Left colon (tissue), 2 donors: ENCODE measurements at regions not wholly inside any gene's neighbourhood (a gene's known extent, or its start where the extent isn't known, plus 50 kb on each side); places are given as distances from the start of the nearest gene placed in this dataset.

Source experiments
- ATAC-seq: fragments of 200-7000 bp; cut with Tn5 transposase; one replicate; pipeline ENCODE4 v1.9.1; 2020; ENCODE audit warnings: mild to moderate bottlenecking, moderate library complexity
- DNase-seq, 2 donors: peaks; one replicate each; pipeline ENCODE4 v3.0.0-alpha.2; 2020
- intact Hi-C, 2 donors: fragments of 100-400 bp; cut with DNase I in 1 of 2; cut with micrococcal nuclease in 1 of 2; formaldehyde crosslinking; loops; one replicate each; pipeline versions ENCODE4 v1.11.2 to v1.14.0; 2022; cut with DNase I, micrococcal nuclease
- donor health status: DM: no; HTN: no; CAD: no.
- donor health status: DM: yes; HTN: yes; CAD: no.

DNA sequence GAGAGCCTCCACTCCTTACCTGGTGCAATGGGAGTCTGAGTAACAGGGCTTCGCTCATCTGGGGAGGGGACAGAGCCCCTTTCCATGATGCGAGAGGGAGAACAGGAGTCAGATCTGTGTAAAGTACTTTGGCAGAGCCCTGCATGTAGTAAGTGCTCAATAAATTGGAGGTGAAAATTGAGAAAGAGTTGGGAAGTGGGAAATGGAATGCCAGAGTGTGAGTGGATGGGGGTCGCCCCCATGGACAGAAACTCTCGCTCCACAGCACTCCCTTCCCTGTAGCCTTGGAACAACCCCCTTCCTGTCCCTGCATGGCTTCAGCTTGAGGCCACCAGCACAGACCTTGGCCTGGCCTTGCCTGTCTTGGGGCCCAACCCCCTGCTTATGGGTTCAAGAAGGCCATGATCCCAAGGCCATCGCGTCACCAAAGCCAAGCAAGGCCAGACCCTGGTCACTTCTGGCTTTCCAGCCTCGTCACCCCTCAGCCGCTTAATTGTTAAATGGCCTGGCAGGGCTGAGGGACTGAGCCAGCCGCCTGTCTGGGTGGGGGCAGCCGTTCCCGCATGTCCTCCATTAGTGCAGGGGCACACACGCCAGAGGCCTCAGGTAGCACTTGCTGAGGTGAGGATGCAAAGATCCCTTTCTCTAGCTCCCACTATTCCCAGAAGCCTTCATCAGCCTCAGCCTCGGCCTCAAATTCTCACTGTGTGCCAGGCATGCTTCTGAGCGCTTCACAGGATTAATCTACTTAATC lies 93.7 kb upstream of the PTPN1 start:
- ATAC-seq, result peak; percentile 14
- no peak for DNase-seq
- intact Hi-C loops, result no loop called here

DNA sequence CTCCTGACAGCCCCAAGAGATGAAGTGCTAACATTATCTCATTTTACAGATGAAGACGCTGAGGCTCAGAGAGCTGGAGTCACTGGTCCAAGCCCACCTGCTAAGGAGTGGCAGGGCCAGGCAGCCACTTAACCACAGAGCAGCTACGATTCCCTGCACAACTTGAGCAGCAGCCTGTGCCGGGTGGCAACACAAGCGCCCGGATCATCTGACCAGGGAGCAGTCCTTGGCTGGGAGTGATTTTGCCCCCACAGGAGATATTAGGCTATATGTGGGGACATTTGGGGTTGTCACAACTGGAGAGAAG lies 93.2 kb upstream of the PTPN1 start:
- intact Hi-C loops, result no loop called here
- DNase-seq (no peak), ATAC-seq (no peak)

DNA sequence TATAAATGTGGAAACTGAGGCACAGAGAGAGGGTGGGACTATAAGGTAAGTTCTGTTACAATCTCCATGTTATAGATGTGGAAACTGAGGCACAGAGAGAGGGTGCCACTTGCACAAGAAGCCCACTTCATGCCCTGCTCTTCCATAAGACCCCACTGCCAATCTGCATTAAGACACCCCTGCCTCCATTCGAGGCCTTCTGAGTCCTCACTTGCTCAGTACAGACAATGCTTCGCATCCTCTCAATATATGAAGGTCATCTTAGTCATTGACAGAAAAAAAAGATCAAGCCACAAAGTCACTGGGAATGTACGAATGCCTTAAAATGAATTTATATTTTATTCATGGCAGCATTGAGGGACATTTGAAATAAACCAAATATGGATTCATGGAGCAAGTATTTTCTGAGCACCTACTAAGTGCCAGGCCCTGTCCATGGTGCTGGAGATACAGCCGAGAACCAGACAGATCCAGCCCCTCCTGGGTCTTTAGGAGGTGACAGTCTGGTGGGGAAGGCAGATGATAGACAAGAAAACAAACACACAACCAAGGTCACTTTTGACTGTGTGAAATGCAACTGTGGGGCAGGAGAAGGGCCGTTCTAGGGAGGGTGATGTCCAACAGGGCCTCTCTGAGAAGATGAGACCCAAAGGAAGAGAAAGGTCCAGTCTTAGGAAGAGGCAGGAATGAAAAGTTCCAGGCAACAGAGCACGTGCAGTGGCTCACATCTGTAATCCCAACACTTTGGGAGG lies 92.5 kb upstream of the PTPN1 start:
- intact Hi-C loops, result no loop called here
- DNase-seq, result no peak
- no peak for ATAC-seq

DNA sequence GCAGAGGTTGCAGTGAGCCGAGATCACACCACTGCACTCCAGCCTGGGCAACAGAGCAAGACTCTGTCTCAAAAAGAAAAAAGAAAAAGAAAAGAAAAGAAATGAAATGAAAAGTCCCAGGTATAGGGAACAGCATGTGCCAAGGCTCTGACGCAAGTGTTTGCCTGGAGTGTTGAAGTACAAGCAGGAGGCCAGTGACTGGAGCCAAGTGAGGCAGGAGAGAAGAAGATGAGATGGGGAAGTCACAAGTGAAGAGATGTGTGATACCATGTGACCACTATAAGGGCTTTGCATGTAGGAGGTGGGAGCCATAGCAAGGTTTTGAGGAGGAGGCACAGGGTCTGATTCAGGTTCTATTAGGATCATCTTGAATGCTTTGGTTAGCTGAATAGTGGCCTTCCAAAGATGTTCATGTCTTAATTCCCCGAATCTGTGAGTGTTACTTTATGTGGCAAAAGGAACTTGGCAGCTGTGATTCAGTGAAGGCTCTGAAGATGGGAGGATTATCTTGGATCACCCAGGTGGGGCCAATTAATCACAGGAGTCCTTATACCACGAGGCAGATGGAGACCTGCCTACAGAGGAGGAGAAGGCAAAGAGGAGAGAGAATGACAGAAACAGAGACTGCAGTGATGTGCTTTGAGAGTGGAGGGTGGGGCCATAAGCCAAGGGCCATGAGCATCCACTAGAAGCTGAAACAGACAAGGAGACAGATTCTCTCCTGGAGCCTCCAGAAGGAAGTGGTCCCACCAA lies 91.1 kb upstream of the PTPN1 start:
- intact Hi-C loops, result no loop called here
- no peak for DNase-seq
- ATAC-seq, result no peak

DNA sequence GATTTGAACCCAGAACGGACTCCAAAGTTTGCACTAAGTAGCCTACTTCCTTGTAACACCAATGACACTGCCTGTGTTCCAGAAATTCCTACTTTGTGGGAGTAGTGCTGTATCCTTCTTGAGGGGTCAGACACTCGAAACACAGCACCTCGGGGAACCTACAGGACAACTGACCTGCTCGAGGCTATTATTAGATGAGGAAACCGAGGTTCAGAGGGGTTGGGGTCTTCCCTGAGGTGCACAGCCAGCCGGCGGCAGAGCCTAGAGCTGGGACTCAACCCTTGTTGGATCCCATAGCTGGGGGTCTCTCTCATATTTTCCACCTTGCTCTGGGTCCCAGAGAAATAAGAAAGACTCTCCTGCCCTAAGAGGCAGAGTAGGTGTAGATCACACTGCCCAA lies 89.8 kb upstream of the PTPN1 start:
- no peak for ATAC-seq
- intact Hi-C loops, result no loop called here
- no peak for DNase-seq

DNA sequence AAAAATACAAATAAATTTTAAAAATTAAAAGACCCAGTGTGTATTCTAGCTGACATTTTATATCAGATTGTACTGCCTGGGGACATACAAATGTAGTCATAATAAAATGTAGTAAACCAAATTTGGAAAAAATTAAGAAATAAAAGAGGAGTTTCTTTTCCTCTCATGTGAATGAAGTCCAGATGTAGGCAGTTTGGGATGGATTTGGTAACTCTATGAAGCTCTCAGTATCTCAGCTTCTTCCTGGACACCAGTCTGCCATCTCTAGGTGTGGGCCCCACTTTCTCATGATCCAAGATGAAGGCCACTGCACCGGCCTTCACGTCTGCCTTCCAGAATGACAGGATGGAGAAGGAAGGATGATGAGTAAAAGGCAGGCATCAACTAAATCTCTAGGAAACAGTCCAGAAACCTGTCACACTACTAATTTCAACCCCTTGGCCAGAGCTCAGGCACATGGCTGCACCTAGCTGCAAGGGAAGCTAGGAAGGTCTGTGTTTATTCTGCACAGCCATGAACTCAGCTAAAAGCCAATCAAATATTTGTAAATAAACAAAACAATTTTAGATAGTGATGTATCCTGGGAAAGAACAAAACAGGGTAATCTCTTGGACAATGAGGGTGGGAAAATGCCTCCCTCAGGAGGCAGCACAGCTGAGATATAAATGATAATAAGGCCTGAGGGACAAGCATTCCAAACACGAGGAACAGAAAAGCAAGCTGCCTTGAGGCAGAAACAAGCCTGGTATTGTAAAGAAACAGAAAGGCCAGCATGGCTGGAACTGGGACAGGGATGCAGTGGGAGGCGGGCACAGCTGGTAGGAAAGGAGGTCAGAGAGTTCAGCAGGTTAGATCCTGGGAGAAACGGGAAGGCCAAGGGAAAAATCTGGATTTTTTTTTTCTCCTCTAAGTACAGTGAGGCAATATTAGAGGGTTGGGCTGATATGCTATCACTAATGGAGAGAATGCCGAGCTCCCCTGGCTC lies 88.5 kb upstream of the PTPN1 start:
- no peak for DNase-seq
- ATAC-seq, result peak; percentile 17
- intact Hi-C loops, result no loop called here

DNA sequence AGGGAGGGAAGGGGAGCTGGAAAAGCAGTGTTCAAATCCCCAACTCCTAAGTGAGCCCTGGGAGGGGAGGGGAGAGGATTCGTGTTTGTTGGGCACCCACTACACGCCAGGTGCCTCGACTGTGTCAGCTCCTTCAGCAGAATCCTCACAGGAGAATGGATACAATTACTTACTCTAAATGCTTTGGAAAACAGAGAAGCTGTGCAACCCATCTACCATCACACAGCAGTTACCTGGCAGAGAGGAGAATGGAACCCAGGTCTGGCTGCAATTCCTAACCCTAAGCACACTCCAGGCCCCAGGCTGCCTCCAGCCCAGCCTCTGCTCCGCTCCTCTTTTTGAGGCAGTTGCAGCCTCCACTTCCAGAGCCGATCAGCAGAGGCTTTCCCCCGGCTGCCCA lies 86.4 kb upstream of the PTPN1 start:
- intact Hi-C loops, result no loop called here
- DNase-seq (no peak), ATAC-seq (no peak)

DNA sequence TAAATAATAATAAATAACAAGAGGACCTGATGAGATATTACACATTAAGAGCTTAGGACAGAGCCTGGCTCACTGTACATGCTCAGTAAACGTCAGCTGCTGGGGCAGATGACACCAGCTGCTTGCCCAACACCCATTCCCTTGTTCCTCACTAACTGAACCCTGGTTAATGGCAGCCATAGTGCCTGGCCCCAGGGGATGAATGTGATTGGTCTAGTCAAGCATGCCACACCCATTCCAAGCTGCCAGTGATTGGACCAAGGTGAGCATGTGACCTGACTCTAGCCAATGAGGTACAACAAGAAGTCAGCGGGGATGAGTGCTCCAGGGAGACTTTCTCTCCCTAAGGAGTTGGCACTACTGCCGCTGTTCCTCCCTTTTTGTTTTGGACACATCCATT lies 85.1 kb upstream of the PTPN1 start:
- no peak for ATAC-seq
- intact Hi-C loops, result no loop called here

DNA sequence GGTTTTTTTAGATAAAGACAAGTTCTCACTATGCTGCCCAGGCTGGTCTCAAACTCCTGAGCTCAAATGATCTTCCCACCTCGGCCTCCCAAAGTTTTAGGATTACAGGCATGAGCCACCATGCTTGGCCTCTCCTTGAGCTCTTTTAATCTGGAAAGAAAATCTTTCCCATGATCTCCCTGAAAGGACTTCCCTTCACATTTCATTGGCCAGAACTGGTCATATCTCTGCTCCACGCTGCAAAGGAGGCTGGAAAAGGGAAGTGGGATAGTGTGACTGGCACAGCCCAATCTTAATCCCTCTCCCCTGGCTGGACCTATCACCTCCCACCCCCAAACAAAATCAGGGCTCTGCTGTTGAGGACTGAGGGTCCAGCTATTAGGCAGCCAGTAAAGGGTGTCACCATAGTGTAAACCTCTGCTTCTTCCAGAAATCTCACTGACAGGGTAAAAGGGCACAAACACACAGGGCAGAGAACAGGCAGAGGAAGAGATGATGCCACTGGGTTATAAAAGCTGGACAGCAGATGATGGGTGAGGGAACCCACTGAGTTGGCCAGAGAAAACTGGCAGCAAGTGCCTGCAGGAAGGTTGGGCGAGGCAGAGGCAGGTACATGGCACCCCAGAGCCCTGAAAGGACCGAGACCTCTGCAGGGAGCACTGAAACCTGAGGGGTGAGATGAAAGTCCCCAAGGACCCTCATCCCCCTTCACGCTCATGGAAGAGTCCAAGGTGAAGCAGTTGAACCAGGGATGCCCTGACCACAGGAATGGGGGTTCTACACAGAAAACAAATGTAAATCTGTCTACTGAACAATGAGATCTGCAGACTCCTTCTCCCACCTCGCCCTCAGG lies 83.1 kb upstream of the PTPN1 start:
- intact Hi-C loops, result no loop called here
- no peak for DNase-seq
- no peak for ATAC-seq

More for the DNA sequence above, 85.1 kb upstream of the PTPN1 start:
- no peak for DNase-seq

DNA sequence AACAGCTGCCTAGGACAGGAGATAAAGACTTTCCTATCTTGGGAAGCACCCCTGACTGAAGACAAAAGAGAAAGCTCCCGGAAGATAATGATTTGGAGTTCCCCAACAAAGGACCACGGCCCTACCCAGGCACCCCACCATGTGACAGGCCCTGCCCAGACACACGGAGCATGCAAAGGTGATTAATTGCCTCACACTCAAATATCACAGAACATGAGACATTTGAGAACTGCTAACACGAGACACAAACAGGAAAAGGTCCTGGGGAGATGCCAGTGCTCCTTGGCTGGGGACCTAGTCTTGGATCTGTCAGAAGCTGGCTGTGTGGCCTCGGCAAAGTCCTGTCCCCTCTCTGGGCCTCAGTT lies 82.5 kb upstream of the PTPN1 start:
- intact Hi-C loops, result no loop called here
- ATAC-seq (no peak), DNase-seq (no peak)

DNA sequence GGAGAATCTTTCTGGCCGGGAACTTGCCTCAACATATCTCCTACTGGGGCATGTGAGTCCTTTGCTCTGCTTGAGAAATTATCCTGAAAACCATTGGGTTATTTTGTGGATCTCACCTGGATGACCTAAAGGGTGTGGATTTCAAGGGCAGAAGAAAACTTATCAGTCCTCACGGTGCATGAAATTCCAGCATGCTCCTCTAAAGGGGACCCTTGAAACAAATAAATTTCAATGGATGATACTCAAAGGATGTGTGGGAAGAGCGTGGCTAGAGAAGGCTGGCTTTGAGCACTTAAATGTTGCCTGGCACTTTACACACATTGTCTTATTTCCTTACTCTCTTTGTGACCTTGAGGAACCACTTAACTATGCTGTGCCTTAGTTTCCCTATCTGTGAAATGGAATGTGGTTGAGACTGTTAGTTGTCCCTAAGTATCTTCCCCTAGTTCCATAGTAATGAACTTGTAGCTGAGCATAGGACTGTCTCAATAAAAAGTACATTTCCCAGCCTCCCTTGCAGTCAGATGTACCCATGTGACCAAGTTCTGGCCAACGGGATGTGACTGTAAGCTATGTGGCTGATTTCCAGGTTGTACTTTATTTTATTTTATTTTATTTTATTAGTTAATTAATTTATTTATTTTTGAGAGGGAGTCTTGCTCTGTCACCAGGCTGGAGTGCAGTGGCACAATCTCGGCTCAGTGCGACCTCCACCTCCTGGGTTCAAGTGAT lies 81.9 kb upstream of the PTPN1 start:
- ATAC-seq (no peak), DNase-seq (no peak)
- intact Hi-C loops, result no loop called here

DNA sequence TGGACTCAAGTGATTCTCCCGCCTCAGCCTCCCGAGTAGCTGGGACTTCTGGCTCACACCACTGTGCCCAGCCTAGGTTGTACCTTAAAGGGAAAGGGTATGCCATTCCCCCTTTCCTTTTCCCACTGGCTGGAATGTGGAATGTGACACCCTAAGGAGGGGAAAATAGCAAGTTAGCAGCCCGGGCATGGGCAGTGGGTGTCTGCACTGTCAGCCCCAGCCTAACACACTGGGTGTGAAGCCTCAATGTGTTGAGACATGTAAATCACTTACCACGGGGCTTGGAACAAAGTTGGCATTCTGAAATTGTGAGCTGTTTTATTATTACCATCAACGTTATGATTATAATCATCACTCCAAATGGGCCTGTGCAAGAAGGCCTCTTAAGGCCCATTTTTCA lies 80.8 kb upstream of the PTPN1 start:
- ATAC-seq, result no peak
- intact Hi-C loops, result no loop called here
- no peak for DNase-seq

DNA sequence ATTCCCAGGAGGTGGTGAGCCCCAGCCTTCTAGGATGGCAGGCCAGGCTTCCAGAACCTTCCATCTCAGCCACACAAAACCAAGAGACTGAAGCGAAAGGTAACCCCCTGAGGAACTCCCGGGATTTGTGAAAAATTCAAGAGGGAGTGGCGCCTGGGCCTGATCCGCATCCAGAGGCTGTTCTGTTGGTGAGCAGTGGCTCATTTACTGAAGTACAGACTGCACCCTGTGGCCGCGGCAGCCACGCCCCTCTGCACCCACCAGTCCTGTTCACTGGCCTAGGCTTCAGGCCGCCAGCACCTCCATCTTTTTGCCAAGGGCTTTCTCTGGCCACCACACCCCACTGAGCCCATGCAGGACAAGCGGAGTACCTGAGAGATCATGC lies 79.1 kb upstream of the PTPN1 start:
- intact Hi-C loops, result no loop called here
- ATAC-seq (peak; percentile 60), DNase-seq (no peak)

DNA sequence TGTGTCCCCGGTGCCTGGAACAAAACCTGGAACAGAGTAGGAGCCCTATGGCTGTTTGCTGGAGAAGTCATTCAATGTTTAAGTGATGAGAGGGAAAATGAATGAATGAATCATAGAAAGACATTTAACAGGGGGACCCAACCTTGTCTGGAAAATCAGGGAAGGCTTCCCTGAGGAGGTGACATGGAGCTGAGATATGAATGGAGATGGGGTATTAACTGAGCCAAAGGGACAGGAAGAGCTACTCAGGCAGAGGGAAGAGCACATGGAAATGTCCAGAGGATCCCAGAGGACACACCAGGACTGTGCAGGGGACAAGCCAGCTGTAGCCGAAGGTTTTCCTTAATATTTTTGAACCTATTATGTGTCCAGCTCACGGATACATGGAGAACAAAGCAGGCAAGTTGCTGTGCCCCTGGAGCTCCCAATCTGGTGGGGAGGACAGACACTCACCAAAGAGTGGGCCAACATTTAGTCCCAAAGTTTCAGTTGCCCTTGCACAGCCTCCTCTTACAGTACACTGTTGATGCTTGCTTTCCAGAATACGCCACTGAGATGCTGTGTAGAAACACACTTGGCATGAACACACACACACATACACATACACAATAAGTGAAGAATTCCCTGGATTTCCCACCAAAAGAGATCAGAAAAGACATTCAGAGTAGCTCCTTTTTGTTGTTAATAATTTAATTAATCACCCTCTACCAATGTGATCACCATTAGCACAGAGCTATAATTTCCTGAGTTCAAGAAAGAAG lies 77.0 kb upstream of the PTPN1 start:
- ATAC-seq (no peak), DNase-seq (no peak)
- intact Hi-C loops, result no loop called here

DNA sequence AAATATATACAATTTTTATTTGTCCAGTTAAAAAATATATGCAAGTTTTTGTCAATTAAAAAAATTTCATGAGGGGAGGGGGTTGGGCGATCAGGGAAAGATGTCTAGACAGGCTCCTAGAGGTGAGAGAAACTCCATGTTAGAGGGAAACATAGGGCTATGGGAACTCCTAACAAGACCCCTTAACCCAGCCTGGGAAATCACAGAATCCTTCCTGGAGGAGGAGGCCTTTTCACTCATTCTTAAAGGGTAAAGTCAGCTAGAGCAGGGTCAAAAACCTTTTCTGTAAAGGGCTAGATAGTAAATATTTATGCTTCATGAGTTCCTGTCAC lies 75.9 kb upstream of the PTPN1 start:
- intact Hi-C loops, result no loop called here

DNA sequence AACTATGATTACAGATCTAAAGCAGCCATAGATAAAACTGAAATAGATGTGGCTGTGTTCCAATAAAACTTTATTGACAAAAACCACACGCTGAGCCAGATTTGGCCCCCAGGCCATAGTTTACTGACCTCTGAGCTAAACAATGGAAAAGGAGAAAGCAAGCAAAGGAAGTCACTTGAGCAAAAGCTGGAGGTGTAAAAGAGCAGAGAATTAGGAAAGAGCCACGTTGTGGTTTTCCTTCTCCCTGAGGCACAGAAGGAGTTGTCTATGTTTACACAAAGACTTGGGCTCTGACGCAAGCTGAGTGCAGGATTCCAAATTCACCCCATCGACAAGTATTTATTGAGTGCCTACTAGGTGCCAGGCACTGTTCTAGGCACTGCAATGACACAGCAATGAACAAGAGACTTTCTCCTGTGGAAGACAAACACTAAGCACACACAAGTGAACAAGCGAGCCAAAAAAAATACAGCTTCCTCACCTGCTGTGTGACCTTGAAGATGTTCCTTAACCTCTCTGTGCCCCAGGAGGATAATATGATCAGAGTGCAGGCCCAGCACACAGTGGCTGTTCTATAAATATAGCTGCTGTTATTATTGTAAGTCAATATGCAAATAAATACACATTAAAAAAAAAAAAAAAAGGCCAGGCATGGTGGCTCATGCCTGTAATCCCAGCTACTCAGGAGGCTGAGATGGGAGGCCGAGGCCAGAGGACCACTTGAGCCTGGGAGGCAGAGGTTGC lies 75.4 kb upstream of the PTPN1 start:
- ATAC-seq (no peak), DNase-seq (no peak)
- intact Hi-C loops, result no loop called here

More for the DNA sequence above, 75.9 kb upstream of the PTPN1 start:
- no peak for ATAC-seq
- no peak for DNase-seq
